Inflammatory macrophage treated with lipopolysaccharide for 4 hours (primary cell): ENCODE measurements at regions not wholly inside any gene's neighbourhood (a gene's known extent, or its start where the extent isn't known, plus 50 kb on each side); places are given as distances from the start of the nearest gene placed in this dataset.
A peak's percentile ranks its signal among the peaks of the same experiment; 100 is the strongest.

Experiments used
- DNase-seq: peaks from one replicate; pipeline ENCODE4 v3.0.0-alpha.2; 2020

DNA sequence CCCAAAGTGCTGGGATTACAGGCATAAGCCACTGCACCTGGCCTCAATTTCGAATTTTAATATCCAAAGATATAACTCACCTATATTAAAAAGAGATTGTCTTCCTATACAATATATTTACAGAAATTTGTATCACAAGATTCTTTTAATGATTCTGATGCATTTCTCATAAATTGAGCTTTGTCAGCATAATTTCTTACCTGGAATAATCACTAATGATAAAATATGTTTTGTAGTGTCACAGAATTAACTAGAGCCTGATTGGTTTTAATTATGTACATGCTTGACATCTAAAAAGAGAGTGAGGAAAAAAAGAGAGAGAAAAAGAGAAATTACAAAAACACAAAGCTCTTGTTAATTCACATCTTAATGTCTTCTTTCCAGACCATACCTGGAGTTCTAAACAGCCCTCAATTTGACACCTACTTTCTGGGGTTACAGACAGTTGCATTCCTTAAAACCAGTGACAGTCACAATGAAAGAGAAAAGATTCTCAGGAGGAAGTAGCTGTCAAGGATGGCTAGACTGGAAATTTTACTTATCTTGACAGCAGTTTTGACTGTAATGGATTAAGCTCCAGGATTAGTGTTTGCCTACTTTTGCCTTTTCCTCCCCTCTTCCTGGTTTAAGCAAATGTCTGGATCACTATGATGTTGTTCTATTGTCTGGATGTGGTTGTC lies 214.4 kb downstream of the SPRY2 start:
- DNase-seq: no peak

- no peak for DNase-seq
Observed at GRCh38 chr13:80123945-80124344, 217.0 kb downstream of the SPRY2 start.

DNA sequence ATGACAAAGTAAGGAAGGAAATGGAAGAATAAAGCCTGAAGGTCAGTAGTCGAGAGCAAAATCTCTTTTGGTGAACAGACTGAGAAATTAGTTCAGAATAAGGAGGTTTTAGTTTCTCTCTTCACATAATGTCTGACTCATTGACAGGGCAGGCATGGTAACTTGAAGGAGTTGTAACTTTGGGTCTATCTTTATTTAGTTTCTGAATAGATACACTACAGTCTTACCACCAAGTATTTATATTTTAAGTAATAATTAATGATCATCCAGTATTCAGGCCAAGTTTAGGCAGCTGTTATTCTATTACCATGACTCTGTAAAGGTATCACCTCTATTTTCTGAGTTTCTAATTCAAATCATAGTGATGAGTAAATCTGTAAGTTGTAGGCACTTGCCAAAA lies 219.9 kb downstream of the SPRY2 start:
- DNase-seq: no peak

DNA sequence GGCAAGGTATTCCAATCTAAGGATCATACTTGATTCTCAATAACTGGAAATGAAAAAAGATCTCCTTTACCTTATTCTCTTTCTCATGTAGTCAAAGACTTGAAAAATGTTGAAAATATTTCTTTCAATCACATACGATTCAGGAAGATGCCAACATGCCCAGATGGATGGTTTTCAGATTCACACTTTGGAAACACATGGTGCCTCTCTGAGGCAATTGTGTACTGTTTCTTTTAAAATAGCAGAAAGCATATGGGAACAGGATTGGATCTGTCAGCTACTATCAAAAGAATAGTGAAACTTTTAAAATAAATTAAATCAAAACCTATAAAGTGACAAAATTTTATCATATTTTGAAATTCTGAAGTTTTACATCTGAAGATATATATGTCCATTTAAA lies 222.4 kb downstream of the SPRY2 start:
- DNase-seq: no peak

- no peak for DNase-seq
Observed at GRCh38 chr13:80118099-80118498, 222.8 kb downstream of the SPRY2 start.

DNA sequence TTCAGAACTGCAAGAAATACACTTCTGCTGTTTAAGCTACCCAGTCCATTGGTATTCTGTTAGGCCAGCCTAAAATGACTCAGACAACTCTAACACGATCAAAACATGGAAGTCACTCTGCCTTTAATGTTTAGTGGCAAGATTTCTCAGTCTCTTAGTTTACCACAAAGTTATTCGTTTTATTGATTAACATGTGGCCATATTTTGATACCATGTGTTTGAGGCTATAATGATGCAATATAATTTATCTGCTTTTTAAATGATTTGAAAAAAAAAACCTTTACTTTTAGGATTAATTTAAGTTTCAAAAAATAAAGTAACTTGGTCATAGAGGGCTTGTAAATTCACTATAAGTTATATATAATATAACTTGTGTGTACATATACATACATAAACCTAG lies 223.4 kb downstream of the SPRY2 start:
- DNase-seq: no peak

DNA sequence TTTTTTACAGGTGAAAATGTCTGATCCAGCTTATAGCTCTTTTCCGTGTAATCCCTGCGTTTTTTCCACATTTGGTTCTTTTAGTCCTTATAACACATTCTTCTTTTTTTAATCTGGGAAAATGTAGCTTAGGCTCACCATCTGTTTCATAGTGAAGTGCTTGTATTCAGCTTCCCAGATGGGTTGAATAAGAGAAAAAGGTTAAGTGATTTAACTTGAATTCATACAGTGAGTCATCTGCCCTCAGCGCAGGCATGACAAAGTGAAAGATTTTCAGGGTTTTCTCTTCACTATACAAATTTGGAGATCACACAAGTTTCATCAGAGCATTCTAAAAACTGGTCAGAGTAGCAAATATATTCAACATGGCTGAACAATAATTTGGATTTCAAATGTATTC lies 224.8 kb downstream of the SPRY2 start:
- DNase-seq: no peak

GRCh38 chr13:80115616-80116015 lies 225.3 kb downstream of the SPRY2 start:
- DNase-seq: no peak

DNA sequence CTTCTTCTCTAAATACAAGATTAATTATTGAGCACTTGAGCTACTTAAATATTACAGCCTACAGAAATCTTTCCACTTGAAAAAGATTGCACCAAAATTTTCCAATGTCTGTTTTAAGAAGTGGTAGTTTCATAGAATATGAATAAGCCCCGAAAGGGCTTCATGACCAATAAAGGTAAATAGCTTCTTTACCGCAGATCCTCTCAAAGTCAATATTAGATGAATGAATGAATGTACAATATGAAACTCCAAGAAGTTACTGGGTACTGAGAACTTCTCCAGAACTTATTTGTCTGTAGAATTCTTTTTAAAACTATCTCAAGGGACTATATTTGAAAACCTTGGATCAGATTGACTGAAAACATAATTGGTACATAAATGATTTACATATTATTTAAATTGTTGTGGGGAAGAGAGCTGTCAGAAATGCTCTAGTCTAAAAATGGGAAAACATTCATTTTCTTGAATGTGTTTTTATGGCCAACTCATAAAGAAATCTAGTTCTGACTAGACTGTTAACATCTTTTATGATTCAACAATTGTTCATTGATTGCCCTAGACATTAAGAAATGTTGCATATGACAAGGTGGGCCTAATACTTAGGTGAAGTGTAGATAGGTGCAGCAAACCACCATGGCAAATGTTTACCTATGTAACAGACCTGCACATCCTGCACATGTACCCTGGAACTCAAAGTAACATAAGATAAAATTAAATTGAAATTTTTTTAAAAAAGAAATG lies 227.0 kb downstream of the SPRY2 start:
- DNase-seq: no peak

DNA sequence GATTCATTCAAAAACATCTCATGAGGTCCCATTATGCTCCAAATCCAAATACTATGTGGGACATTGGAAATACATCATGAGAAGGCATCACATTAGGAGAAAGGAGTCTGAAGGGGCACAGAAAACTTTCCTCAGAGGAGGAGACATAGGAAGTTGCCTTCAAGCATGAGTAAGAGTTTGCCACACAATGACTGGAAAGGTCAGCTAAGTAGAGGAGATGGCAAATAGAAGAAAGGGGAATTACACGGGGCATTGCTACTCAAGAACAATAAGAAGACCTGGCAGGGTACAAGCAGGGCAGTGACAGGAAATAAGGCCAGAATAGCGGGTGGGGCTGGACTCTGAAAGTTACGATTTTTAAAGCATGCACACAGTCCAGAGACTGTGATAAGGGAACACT lies 231.6 kb downstream of the SPRY2 start:
- DNase-seq: peak; percentile 69

GRCh38 chr13:80105350-80105749 lies 235.6 kb downstream of the SPRY2 start:
- no peak for DNase-seq

- no peak for DNase-seq
Observed at GRCh38 chr13:80101040-80101439, 239.9 kb downstream of the SPRY2 start.

DNA sequence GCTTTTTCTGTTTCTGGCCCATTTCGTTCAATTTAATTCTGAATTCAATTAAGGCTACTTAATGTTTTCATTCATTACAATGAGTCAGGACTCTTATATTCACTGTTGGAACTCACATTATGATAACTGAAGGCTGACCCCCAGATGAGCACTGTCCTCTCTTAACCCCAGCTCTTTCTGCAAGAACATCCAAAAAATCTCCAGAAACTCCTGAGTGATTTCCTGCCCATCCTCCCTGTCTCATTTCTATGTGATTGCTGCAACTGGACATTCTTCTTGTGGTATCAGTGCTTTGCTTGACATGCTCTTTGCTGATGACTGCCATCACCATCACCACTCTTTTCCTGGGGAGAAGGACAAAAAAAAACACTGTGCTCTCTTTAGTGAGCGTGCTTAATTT lies 240.3 kb downstream of the SPRY2 start:
- no peak for DNase-seq

GRCh38 chr13:80097561-80097960 lies 243.4 kb downstream of the SPRY2 start:
- no peak for DNase-seq

DNA sequence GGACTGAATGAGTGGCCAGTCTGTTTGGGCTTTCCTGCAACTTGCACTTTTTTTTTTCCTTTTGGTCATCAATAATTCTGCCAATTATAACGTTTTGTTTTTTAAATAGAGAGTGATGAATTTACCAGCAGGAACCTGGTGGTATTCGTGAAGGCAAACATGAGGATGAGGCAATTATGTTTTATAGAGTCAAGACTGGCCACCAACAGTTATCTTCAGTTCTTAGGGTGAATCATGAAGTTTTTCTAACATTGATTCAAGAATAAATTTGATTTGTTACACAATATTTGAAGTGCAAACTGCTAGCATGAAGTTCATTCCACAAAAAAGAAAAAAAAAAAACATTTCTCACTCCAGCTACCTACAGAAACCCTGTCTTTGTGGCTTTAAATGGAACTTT lies 244.5 kb downstream of the SPRY2 start:
- DNase-seq: no peak

- DNase-seq: no peak
Observed at GRCh38 chr13:80094526-80094925, 246.4 kb downstream of the SPRY2 start.

DNA sequence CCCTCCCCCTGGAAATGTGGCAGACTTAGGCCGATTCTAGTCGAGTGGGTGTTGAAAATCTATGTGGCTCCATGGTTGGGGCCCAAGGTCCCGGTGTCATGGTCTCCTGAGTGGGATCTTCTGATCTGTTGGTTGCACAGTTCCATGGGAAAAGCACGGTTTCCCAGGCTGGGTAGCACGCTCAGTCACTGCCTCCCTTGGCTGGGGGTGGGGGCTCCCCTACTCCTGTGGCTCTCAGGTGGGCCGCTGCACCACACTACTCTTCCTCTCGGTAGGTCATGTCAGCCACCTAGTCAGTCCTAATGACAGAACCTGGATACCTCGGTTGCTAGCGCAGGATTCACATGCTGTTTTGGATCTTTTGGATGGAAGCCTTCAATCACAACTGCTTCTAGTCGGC lies 247.0 kb downstream of the SPRY2 start:
- no peak for DNase-seq

- DNase-seq: no peak
Observed at GRCh38 chr13:80086304-80086721, 254.6 kb downstream of the SPRY2 start.

DNA sequence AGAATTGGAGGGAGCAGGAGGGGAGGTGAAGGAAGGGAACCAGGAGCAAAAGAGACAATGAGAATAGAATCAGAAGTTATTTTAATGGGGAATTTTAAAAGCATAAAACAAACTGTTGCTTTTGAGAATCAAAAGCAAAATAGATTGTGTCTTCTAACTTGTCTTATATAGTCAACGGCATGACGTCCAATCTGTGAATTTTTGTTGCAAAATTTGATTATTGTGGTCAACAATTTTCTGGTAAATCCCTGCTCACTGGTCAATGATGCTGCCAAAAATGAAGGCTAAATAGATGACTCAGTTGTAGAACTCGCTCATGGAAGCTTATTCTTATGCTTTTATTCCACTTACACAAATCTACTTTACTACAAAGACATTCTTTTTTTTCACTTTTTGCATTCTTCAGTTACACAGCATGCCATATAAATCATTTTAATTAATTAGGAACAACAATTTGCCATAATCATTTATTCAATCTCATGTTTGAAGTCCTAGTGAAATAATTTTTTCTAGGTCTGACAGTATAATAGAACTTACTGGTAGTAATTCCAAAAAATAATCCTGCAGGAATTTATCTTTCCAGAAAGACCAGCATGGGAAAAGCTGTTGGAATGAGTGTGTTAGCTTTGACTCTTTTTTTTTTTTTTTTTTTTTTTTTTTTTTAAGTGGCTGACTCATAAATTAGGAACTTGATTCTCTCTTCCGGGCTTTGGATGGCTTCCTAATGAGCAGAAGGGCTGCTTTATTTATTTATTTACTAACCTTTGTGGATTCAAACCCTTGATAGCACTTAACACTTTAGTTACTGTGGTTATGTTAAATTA lies 256.9 kb downstream of the SPRY2 start:
- DNase-seq: peak; percentile 30

- DNase-seq: no peak
Observed at GRCh38 chr13:80083081-80083852, 257.7 kb downstream of the SPRY2 start.

- no peak for DNase-seq
Observed at GRCh38 chr13:80082396-80083080, 258.4 kb downstream of the SPRY2 start.

- DNase-seq: no peak
Observed at GRCh38 chr13:80074811-80075210, 266.1 kb downstream of the SPRY2 start.
